Endothelial cell of umbilical vein (primary cell): ENCODE measurements at regions not wholly inside any gene's neighbourhood (a gene's known extent, or its start where the extent isn't known, plus 50 kb on each side); places are given as distances from the start of the nearest gene placed in this dataset.

Experiments
- BruUV-seq: library from RNA; stranded (reverse); fragments of 400-500 nt; replicated peaks from 2 replicates; lab custom pipeline; 2021; lab: Mats Ljungman, UMichigan
- CTCF ChIA-PET: fragments of 300-600, 350-600 bp; sonication (Branson Sonifier 250); formaldehyde crosslinking; loops from one replicate; lab custom pipeline; 2021; ENCODE audit warnings: antibody characterized with exemption, inconsistent platforms; lab: Charles Lee
- POLR2A ChIA-PET: fragments of 300-600, 350-600 bp; sonication (Branson Sonifier 250); formaldehyde crosslinking; loops from one replicate; lab custom pipeline; 2021; ENCODE audit warnings: antibody characterized with exemption, inconsistent platforms; lab: Charles Lee
- DNase-seq: peaks from one replicate; pipeline ENCODE4 v3.0.0-alpha.2; 2011; ENCODE audit warnings: low read depth, low spot score
- FAIRE-seq: peaks from 2 replicates; lab custom pipeline; 2011; peaks lifted over from hg19 to GRCh38; lab: Jason Lieb, UNC
- H2AFZ ChIP-seq: 2 replicates; pipeline ENCODE4 v1.6.0; 2012; ENCODE audit warnings: low read depth, low read length, control low read depth, inconsistent platforms
- H3K27ac ChIP-seq: 2 replicates; pipeline ENCODE4 v1.5.1; 2011; ENCODE audit warnings: low read depth, mild to moderate bottlenecking, control low read depth, low read length, moderate library complexity; ENCODE audit not compliant: insufficient read depth
- H3K27me3 ChIP-seq, 2 experiments: 2 replicates each; pipeline versions ENCODE4 v1.6.0 to v1.6.1; 2011; ENCODE audit warnings: low read length in 2 of 2, mixed read lengths in 1 of 2; ENCODE audit not compliant: control insufficient read depth in 2 of 2, insufficient read depth in 2 of 2
- H3K36me3 ChIP-seq, 2 experiments: 2 replicates in 1 of 2; 3 replicates in 1 of 2; pipeline ENCODE4 v1.5.1; 2011; ENCODE audit warnings: low read length in 2 of 2, mild to moderate bottlenecking in 1 of 2, moderate library complexity in 1 of 2; ENCODE audit not compliant: control insufficient read depth in 2 of 2, insufficient read depth in 2 of 2; ENCODE audit errors: extremely low read depth in 1 of 2
- H3K4me1 ChIP-seq: 3 replicates; pipeline ENCODE4 v1.5.1; 2011; ENCODE audit warnings: mild to moderate bottlenecking, low read length; ENCODE audit not compliant: control insufficient read depth, insufficient read depth; ENCODE audit errors: extremely low read depth
- H3K4me2 ChIP-seq: 2 replicates; pipeline ENCODE4 v1.6.1; 2011; ENCODE audit warnings: low read length, control low read depth, mixed read lengths; ENCODE audit not compliant: insufficient read depth
- H3K4me3 ChIP-seq, 3 experiments: fragments of 200-600 bp in 1 of 3; sonication (generic), shearing (Covaris generic) in 1 of 3; replicated peaks in 1 of 3; 2 replicates each; pipeline ENCODE4 v1.5.1; 2011 to 2016; ENCODE audit warnings: control low read depth in 3 of 3, low read length in 3 of 3, mild to moderate bottlenecking in 2 of 3, inconsistent platforms in 1 of 3, low read depth in 1 of 3, moderate library complexity in 1 of 3; ENCODE audit not compliant: insufficient read depth in 1 of 3
- H3K79me2 ChIP-seq: 2 replicates; pipeline ENCODE4 v1.6.0; 2012; ENCODE audit warnings: low read length, inconsistent platforms; ENCODE audit not compliant: control insufficient read depth, insufficient read depth
- H3K9ac ChIP-seq: replicated peaks from 2 replicates; pipeline ENCODE3; 2011; ENCODE audit warnings: low read length, control low read depth; ENCODE audit not compliant: insufficient read depth; ENCODE audit errors: extremely low read depth
- H3K9me1 ChIP-seq: replicated peaks from 3 replicates; pipeline ENCODE4 v1.6.0; 2011; ENCODE audit warnings: mild to moderate bottlenecking, low read length; ENCODE audit not compliant: control insufficient read depth, insufficient read depth; ENCODE audit errors: extremely low read depth
- H3K9me3 ChIP-seq: replicated peaks from 2 replicates; pipeline ENCODE4 v1.5.1; 2012; ENCODE audit warnings: low read length, inconsistent platforms; ENCODE audit not compliant: control insufficient read depth, insufficient read depth
- H4K20me1 ChIP-seq: replicated peaks from 2 replicates; pipeline ENCODE3; 2011; ENCODE audit warnings: mild to moderate bottlenecking, low read length; ENCODE audit not compliant: control insufficient read depth, insufficient read depth; ENCODE audit errors: extremely low read depth
- CTCF ChIP-seq, 2 donors: IDR thresholded peaks; 1 replicate in 1 of 2; 2 replicates in 1 of 2; pipeline ENCODE4 v1.5.1; 2011; ENCODE audit warnings: low read length in 2 of 2, mild to moderate bottlenecking in 2 of 2, moderate library complexity in 2 of 2, control low read depth in 1 of 2, inconsistent platforms in 1 of 2, low read depth in 1 of 2; ENCODE audit not compliant: insufficient read depth in 1 of 2; ENCODE audit errors: extremely low read depth in 1 of 2
- MYC ChIP-seq: IDR thresholded peaks from one replicate; pipeline ENCODE4 v1.6.1; 2011; ENCODE audit warnings: mild to moderate bottlenecking, low read depth, low read length
- POLR2A ChIP-seq: IDR thresholded peaks from 2 replicates; pipeline ENCODE4 v1.6.1; 2012; ENCODE audit warnings: low read depth, mild to moderate bottlenecking, control low read depth, low read length
- POLR2AphosphoS5 ChIP-seq: IDR thresholded peaks from 2 replicates; pipeline ENCODE4 v1.6.1; 2012; ENCODE audit warnings: low read depth, mild to moderate bottlenecking, control low read depth, low read length, moderate library complexity; ENCODE audit not compliant: insufficient read depth
- dilution Hi-C: fragments of 300-500 bp; cut with MboI; formaldehyde crosslinking; loops from one replicate; pipeline ENCODE4 v1.15.0; 2019; ENCODE audit warnings: low sequenced_read_pairs; ENCODE audit not compliant: extremely low pct_ligation_motif_present
- intact Hi-C: fragments of 100-400 bp; cut with micrococcal nuclease; formaldehyde crosslinking; loops from one replicate; pipeline ENCODE4 v1.10.0; 2022

GRCh38 chr2:15043336-15044058, 411.0 kb downstream of the LRATD1 start:
- no peaks in the 10 kb centered on the region for H4K20me1 ChIP-seq
- BruUV-seq: no TSS peak
- H3K36me3 ChIP-seq: no peaks in the 10 kb centered on the region
- no peaks in the 10 kb centered on the region for H3K9me1 ChIP-seq
- no peak overlapping the region for H3K27ac ChIP-seq
- H3K9ac ChIP-seq: no peak overlapping the region
- no peak overlapping the region for H3K4me2 ChIP-seq
- no peak for TF ChIP-seq CTCF (IDR thresholded peaks at IDR 0.05; ENCODE audit: extremely low read depth in 1 of 2, insufficient read depth in 1 of 2, low read depth in 1 of 2, low read length in 2 of 2)
- TF ChIP-seq MYC: no peak
- no peak for TF ChIP-seq POLR2AphosphoS5
- intact Hi-C loops (no loop called here), dilution Hi-C loops (no loop called here)
- H3K4me3 ChIP-seq: no peak overlapping the region
- H3K27me3 ChIP-seq: no peaks in the 10 kb centered on the region
- H2AFZ ChIP-seq: no peak overlapping the region
- no peaks in the 10 kb centered on the region for H3K9me3 ChIP-seq
- FAIRE-seq (no peak), DNase-seq (no peak)
- H3K79me2 ChIP-seq: no peaks in the 10 kb centered on the region
- POLR2A ChIA-PET: no interaction called here
- CTCF ChIA-PET: no interaction called here
- no peaks in the 10 kb centered on the region for H3K4me1 ChIP-seq

- POLR2A ChIA-PET: no interaction called here
- Histone ChIP-seq H3K4me2 (no peak overlapping the region), H3K36me3 (no peaks in the 10 kb centered on the region), H4K20me1 (no peaks in the 10 kb centered on the region), H3K27ac (no peak overlapping the region), H3K4me3 (no peak overlapping the region), H3K9me3 (no peaks in the 10 kb centered on the region), H3K9me1 (no peaks in the 10 kb centered on the region), H3K79me2 (no peaks in the 10 kb centered on the region), H2AFZ (no peak overlapping the region), H3K4me1 (no peaks in the 10 kb centered on the region), H3K9ac (no peak overlapping the region), H3K27me3 (no peaks in the 10 kb centered on the region)
- dilution Hi-C loops (no loop called here), intact Hi-C loops (no loop called here)
- FAIRE-seq: no peak
- TF ChIP-seq POLR2A (no peak), POLR2AphosphoS5 (no peak)
- no TSS peak for BruUV-seq
- DNase-seq: no peak
- CTCF ChIA-PET: no interaction called here
Measured at GRCh38 chr2:15045054-15045453, 412.5 kb downstream of the LRATD1 start.
